DND-41 (cell line): ENCODE measurements at regions not wholly inside any gene's neighbourhood (a gene's known extent, or its start where the extent isn't known, plus 50 kb on each side); places are given as distances from the start of the nearest gene placed in this dataset.

ENCODE experiments used
- ATAC-seq: fragments of 200-7000 bp; cut with Tn5 transposase; 3 replicates; pipeline ENCODE4 v1.9.1; 2021; ENCODE audit warnings: low read depth; ENCODE audit not compliant: insufficient read depth
- DNase-seq: peaks from one replicate; pipeline ENCODE4 v3.0.0-alpha.2; 2020
- H2AFZ ChIP-seq: 2 replicates; pipeline ENCODE4 v1.6.0; 2012; ENCODE audit warnings: low read depth, low read length
- H3K27ac ChIP-seq: 2 replicates; pipeline ENCODE4 v1.5.1; 2012; ENCODE audit warnings: low read length, inconsistent platforms
- H3K27me3 ChIP-seq: fragments of 200-600 bp; sonication (generic); 2 replicates; pipeline ENCODE4 v1.6.0; 2012; ENCODE audit warnings: low read length, mild to moderate bottlenecking, inconsistent platforms; ENCODE audit not compliant: insufficient read depth, poor library complexity
- H3K36me3 ChIP-seq: 2 replicates; pipeline ENCODE4 v1.5.1; 2012; ENCODE audit warnings: low read length, inconsistent platforms; ENCODE audit not compliant: insufficient read depth
- H3K4me1 ChIP-seq: 2 replicates; pipeline ENCODE4 v1.5.1; 2012; ENCODE audit warnings: mild to moderate bottlenecking, low read length; ENCODE audit not compliant: insufficient read depth
- H3K4me2 ChIP-seq: 2 replicates; pipeline ENCODE4 v1.6.0; 2012; ENCODE audit warnings: mild to moderate bottlenecking, moderate library complexity, low read length, inconsistent platforms; ENCODE audit not compliant: insufficient read depth
- H3K4me3 ChIP-seq, 2 experiments: fragments of 200-600 bp in 1 of 2; shearing (Covaris generic) in 1 of 2; 2 replicates each; pipeline ENCODE4 v1.5.1; 2012 to 2016; ENCODE audit warnings: inconsistent platforms in 2 of 2, low read length in 2 of 2, mild to moderate bottlenecking in 2 of 2, low read depth in 1 of 2, moderate library complexity in 1 of 2
- H3K79me2 ChIP-seq: 2 replicates; pipeline ENCODE4 v1.6.0; 2012; ENCODE audit warnings: low read length, inconsistent platforms; ENCODE audit not compliant: insufficient read depth
- H3K9ac ChIP-seq: 2 replicates; pipeline ENCODE4 v1.6.0; 2012; ENCODE audit warnings: low read depth, mild to moderate bottlenecking, inconsistent platforms, low read length, moderate library complexity
- H3K9me3 ChIP-seq: 2 replicates; pipeline ENCODE4 v1.5.1; 2012; ENCODE audit warnings: low read length, moderate library complexity, mild to moderate bottlenecking, inconsistent platforms; ENCODE audit not compliant: insufficient read depth, severe bottlenecking
- H4K20me1 ChIP-seq: 2 replicates; pipeline ENCODE4 v1.6.0; 2012; ENCODE audit warnings: low read length; ENCODE audit not compliant: insufficient read depth
- CTCF ChIP-seq: IDR thresholded peaks from 2 replicates; pipeline ENCODE4 v1.5.1; 2012; ENCODE audit warnings: borderline replicate concordance, low read length, moderate library complexity, mild to moderate bottlenecking; ENCODE audit not compliant: poor library complexity, severe bottlenecking; ENCODE audit errors: extremely low read depth
- EZH2 ChIP-seq: IDR thresholded peaks from 3 replicates; pipeline ENCODE4 v1.6.1; 2012; ENCODE audit warnings: borderline replicate concordance, low read depth, mild to moderate bottlenecking, moderate library complexity, low read length, inconsistent platforms; ENCODE audit not compliant: severe bottlenecking

DNA sequence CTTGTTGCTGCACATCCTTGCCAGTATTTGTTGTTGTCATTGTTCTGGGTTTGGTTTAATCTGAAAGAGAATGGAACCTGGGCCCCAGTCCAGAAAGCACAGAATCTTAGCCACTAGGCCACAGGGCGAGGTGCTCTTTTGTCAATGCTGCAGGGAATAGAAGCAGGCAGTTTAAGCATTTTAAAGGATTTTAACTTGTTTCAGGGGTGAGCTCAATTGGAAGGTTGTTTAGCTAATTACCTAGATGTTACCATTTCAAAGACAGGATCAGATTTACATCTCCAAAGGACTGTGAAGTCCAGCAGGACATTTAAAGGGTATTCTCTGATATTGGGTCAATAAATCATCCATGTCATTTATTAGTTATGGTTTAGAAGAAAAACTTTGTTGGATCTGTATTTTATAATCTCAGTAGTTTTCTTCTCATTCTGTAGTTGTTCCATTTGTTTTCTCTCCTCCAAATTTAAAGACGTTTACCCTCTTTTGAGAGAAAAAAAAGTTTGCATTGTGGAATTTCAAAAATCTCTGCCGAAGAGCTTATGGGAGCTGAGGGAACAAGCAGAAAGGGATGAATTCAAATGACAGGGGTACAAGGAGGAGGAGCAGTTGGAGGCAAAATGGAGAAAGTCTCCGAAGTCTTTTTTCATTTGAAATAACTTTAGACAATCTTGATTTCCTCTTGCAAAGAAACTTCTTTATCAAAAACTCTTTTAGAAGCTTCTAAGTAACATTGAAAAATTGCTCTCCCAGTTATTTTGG is 57.5 kb upstream of the FAM47C start:
- H3K36me3 ChIP-seq, result no peaks in the 10 kb centered on the region
- TF ChIP-seq CTCF (no peak), EZH2 (no peak)
- no peaks in the 10 kb centered on the region for H3K79me2 ChIP-seq
- DNase-seq (no peak), ATAC-seq (no peak)
- no peak overlapping the region for H3K4me3 ChIP-seq
- H3K27ac ChIP-seq, result no peak overlapping the region
- no peak overlapping the region for H3K4me2 ChIP-seq
- no peaks in the 10 kb centered on the region for H3K4me1 ChIP-seq
- no peak overlapping the region for H3K9ac ChIP-seq
- H2AFZ ChIP-seq, result no peak overlapping the region
- H3K9me3 ChIP-seq, result no peaks in the 10 kb centered on the region
- H3K27me3 ChIP-seq, result no peaks in the 10 kb centered on the region
- no peaks in the 10 kb centered on the region for H4K20me1 ChIP-seq

DNA sequence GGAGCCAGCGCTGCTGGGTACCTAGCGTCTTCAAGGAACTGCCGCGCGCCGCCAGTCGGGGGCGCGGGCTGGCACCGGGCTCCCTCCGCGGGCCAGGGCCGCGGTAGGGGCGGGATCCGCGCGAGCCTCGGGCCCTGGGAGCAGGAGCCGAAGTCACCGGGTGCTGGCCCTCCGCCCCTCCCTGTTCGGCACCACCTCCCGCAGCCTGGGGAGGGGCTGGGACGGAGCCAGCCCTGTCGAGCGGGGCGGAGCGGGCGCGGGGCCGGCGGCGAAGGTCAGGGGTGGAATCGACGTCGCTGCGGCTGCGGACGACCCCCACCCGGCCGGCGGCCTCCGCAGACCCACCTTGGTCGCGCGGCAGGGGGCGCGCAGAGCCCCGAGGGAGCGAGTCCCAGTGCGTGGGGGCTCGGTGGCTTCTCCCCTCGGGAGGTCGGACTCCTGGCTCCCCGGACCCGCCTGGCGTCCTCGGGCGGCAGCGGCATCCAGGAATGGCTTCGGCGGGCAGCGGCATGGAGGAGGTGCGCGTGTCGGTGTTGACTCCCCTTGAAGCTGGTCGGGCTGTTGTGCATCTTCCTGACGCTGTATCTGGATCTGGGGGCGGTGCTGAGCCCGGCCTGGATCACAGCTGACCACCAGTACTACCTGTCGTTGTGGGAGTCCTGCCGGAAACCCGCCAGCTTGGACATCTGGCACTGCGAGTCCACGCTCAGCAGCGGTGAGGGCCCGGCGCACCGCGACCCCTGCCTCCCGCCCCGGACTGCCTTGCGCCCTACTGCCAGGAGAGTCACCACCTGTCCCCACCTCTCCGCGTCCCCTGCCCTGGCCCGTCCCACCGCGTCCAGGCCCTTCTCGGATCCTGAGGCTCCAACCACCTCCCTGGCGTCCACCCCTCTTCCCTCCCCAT is 50.5 kb upstream of the FAM47C start:
- DNase-seq, result no peak
- H3K4me3 ChIP-seq, result no peak overlapping the region
- H3K4me2 ChIP-seq, result no peak overlapping the region

More for the DNA sequence above, 50.5 kb upstream of the FAM47C start:
- Histone ChIP-seq H4K20me1 (no peaks in the 10 kb centered on the region), H3K27me3 (no peaks in the 10 kb centered on the region), H3K79me2 (no peaks in the 10 kb centered on the region), H3K4me1 (no peaks in the 10 kb centered on the region), H2AFZ (no peak overlapping the region), H3K36me3 (no peaks in the 10 kb centered on the region), H3K9me3 (no peaks in the 10 kb centered on the region), H3K9ac (no peak overlapping the region), H3K27ac (no peak overlapping the region)
- TF ChIP-seq EZH2 (no peak), CTCF (no peak)
- ATAC-seq, result no peak
